ENCODE measurements at regions not wholly inside any gene's neighbourhood (a gene's known extent, or its start where the extent isn't known, plus 50 kb on each side); places are given as distances from the start of the nearest gene placed in this dataset.

DNA sequence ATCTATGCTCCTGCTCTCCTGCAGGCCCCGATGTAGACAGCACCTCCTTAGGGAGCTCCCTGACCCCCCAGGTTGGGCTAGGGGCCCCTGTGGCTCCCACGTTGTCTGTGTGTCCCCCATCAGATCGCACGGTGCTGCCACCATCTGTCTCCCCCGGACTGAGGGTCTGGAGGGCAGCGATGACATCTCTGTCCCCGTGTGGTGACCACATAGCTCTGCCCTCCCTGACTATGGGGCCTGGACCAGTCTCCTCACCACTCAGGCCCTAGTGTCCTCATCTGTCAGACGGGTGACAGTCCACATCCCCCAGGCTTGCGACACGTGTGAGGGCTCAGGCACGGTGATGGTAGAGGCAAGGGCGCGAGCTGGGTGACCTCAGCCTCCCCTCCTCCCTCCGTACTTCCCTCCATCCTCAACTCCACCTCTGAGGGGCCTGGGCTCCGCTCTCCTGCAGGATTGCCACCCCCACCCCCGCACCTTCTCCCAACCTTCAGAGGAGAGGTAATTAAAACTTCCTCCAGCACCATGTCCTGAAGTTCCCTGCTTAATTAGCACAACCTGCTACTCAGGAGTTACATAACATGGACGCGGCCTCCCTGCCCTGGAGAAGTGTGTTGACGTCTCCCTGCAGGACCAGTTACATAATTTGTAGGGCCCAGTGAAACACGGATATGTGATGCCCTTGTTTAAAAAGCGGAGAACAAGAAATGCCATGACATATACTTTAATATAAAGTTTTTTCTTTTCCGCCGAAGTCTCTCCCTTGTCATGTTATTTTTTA lies 288.2 kb downstream of the PTPRU start:
- intact Hi-C loops (cut with micrococcal nuclease) = no loop called here
- Histone ChIP-seq H3K79me2 (ENCODE audit: insufficient read depth, low read length) (no peaks in the 10 kb centered on the region), H3K9me3 (ENCODE audit: control insufficient read depth in 1 of 2, insufficient read depth in 1 of 2, low read depth in 1 of 2, low read length in 2 of 2) (peaks cover 0 to 6% of the 10 kb centered on the region in 2 experiments; a peak in 1 of 4 replicates), H3K4me2 (ENCODE audit: low read length) (no peak overlapping the region), H3K27me3 (ENCODE audit: insufficient read depth, low read length) (peaks cover 5% of the 10 kb centered on the region; the same call in 1 of the 2 replicates), H3K9me2 (ENCODE audit: insufficient read depth) (no peaks in the 10 kb centered on the region), H3K36me3 (ENCODE audit: control insufficient read depth in 1 of 2, insufficient read depth in 2 of 2, low read length in 2 of 2) (no peaks in the 10 kb centered on the region), H3K9ac (ENCODE audit: low read length) (no peak overlapping the region), H2AFZ (ENCODE audit: low read depth, low read length, poor library complexity, severe bottlenecking) (no peak overlapping the region), H3K27ac (ENCODE audit: low read depth, low read length) (no peak overlapping the region), H3K4me1 (ENCODE audit: control insufficient read depth in 1 of 2, insufficient read depth in 2 of 2, low read length in 2 of 2) (peaks cover 0 to 5% of the 10 kb centered on the region in 2 experiments; a peak in 1 of 4 replicates), H3K4me3 (replicated peaks in 1 of 2; ENCODE audit: low read depth in 1 of 2, low read length in 2 of 2) (no peak overlapping the region), H4K20me1 (ENCODE audit: insufficient read depth) (no peaks in the 10 kb centered on the region)
- ChIA-PET RAD21 (ENCODE audit: low non-redundant PET in 1 of 2, low total read pairs in 2 of 2, uncharacterized antibody in 2 of 2, unreplicated experiment in 2 of 2) (no interaction called here), POLR2A (no interaction called here), CTCF (no interaction called here)
- no TSS peak for BruUV-seq (replicated peaks)
- no peak for ATAC-seq
- TF ChIP-seq ZNF274 (IDR thresholded peaks at IDR 0.05; ENCODE audit: low read depth, low read length) = no peak
- TF ChIP-seq SRF (IDR thresholded peaks at IDR 0.05; ENCODE audit: low read depth) = no peak
- TF ChIP-seq JUND (IDR thresholded peaks at IDR 0.05) = no peak
- TF ChIP-seq YY1 (IDR thresholded peaks at IDR 0.05; ENCODE audit: extremely low read depth, insufficient replicate concordance, low read depth, low read length) = no peak
- TF ChIP-seq EZH2phosphoT487 (IDR thresholded peaks at IDR 0.05; ENCODE audit: borderline replicate concordance) = no peak
- no peak for TF ChIP-seq POLR2AphosphoS5 (IDR thresholded peaks at IDR 0.05; ENCODE audit: low read depth, low read length)
- DNase-seq (ENCODE audit: low read depth, low spot score) = no peak

- no peak for ATAC-seq
- TF ChIP-seq EZH2 (IDR thresholded peaks at IDR 0.05) (no peak), ZFX (IDR thresholded peaks at IDR 0.05) (no peak), JUND (IDR thresholded peaks at IDR 0.05) (no peak), ELF1 (IDR thresholded peaks at IDR 0.05; ENCODE audit: borderline replicate concordance, low read depth) (no peak), FOSL1 (IDR thresholded peaks at IDR 0.05; ENCODE audit: low read depth) (no peak), SRF (IDR thresholded peaks at IDR 0.05; ENCODE audit: low read depth) (no peak), ZBTB33 (IDR thresholded peaks at IDR 0.05; ENCODE audit: extremely low read depth, insufficient replicate concordance, low read length) (no peak), POLR2AphosphoS5 (IDR thresholded peaks at IDR 0.05; ENCODE audit: low read depth, low read length) (no peak), EGR1 (IDR thresholded peaks at IDR 0.05; ENCODE audit: low read depth) (no peak), YY1 (IDR thresholded peaks at IDR 0.05; ENCODE audit: extremely low read depth, insufficient replicate concordance, low read depth, low read length) (no peak), RAD21 (IDR thresholded peaks at IDR 0.05; ENCODE audit: low read depth) (no peak), SP1 (IDR thresholded peaks at IDR 0.05; ENCODE audit: low read depth) (no peak), CEBPB (IDR thresholded peaks at IDR 0.05; ENCODE audit: low read depth) (no peak), EZH2phosphoT487 (IDR thresholded peaks at IDR 0.05; ENCODE audit: borderline replicate concordance) (no peak), CBX3 (IDR thresholded peaks at IDR 0.05; ENCODE audit: low read depth) (no peak), TCF7L2 (IDR thresholded peaks at IDR 0.05; ENCODE audit: borderline replicate concordance, extremely low read depth, insufficient read depth, insufficient read length) (no peak)
- TF ChIP-seq, protein P1, sequence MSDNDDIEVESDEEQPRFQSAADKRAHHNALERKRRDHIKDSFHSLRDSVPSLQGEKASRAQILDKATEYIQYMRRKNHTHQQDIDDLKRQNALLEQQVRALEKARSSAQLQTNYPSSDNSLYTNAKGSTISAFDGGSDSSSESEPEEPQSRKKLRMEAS (IDR thresholded peaks at IDR 0.05) = no peak
- Histone ChIP-seq H2AFZ (ENCODE audit: low read depth, low read length, poor library complexity, severe bottlenecking) (no peak overlapping the region), H3K36me3 (ENCODE audit: control insufficient read depth in 1 of 2, insufficient read depth in 2 of 2, low read length in 2 of 2) (no peaks in the 10 kb centered on the region), H3K9ac (ENCODE audit: low read length) (no peak overlapping the region), H3K27me3 (ENCODE audit: insufficient read depth, low read length) (peaks cover 5% of the 10 kb centered on the region; the same call in 1 of the 2 replicates), H3K9me2 (ENCODE audit: insufficient read depth) (no peaks in the 10 kb centered on the region), H3K4me3 (replicated peaks in 1 of 2; ENCODE audit: low read depth in 1 of 2, low read length in 2 of 2) (no peak overlapping the region), H3K9me3 (ENCODE audit: control insufficient read depth in 1 of 2, insufficient read depth in 1 of 2, low read depth in 1 of 2, low read length in 2 of 2) (no peaks in the 10 kb centered on the region), H3K79me2 (ENCODE audit: insufficient read depth, low read length) (no peaks in the 10 kb centered on the region), H3K27ac (ENCODE audit: low read depth, low read length) (no peak overlapping the region), H3K4me2 (ENCODE audit: low read length) (no peak overlapping the region), H3K4me1 (ENCODE audit: control insufficient read depth in 1 of 2, insufficient read depth in 2 of 2, low read length in 2 of 2) (peaks cover 0 to 5% of the 10 kb centered on the region in 2 experiments; a peak in 1 of 4 replicates), H4K20me1 (ENCODE audit: insufficient read depth) (no peaks in the 10 kb centered on the region)
- ChIA-PET RAD21 (ENCODE audit: low non-redundant PET in 1 of 2, low total read pairs in 2 of 2, uncharacterized antibody in 2 of 2, unreplicated experiment in 2 of 2) (no interaction called here), POLR2A (no interaction called here), CTCF (no interaction called here)
- no TSS peak for BruUV-seq (replicated peaks)
- intact Hi-C loops (cut with micrococcal nuclease) = no loop called here
- DNase-seq (ENCODE audit: low read depth, low spot score) = no peak
Measured at GRCh38 chr1:29523576-29523975, 287.3 kb downstream of the PTPRU start.

Measured in HCT116 (cell line).